ENCODE measurements at regions not wholly inside any gene's neighbourhood (a gene's known extent, or its start where the extent isn't known, plus 50 kb on each side); places are given as distances from the start of the nearest gene placed in this dataset.
A peak's percentile ranks its signal among the peaks of the same experiment; 100 is the strongest.
"Not testable (repeated sequence)": the region's sequence is repeated elsewhere in the genome, so short reads cannot be mapped to it uniquely, and the experiment has no call there.

- DNase-seq: peak; percentile 11 to 32
These were observed 475.4 kb upstream of the NR5A2 start for GRCh38 chr1:199551967-199552565.

- no peak for DNase-seq
These were observed 474.4 kb upstream of the NR5A2 start for GRCh38 chr1:199553104-199553503.

- no peak for DNase-seq
These were observed 466.2 kb upstream of the NR5A2 start for GRCh38 chr1:199561334-199561733.

GRCh38 chr1:199573047-199573446, 454.5 kb upstream of the NR5A2 start:
- DNase-seq: no peak

GRCh38 chr1:199574950-199575349, 452.6 kb upstream of the NR5A2 start:
- no peak for DNase-seq

- DNase-seq: no peak
These were observed 447.2 kb upstream of the NR5A2 start for GRCh38 chr1:199580300-199580699.

GRCh38 chr1:199585392-199585791, 442.1 kb upstream of the NR5A2 start:
- no peak for DNase-seq

- DNase-seq: no peak
These were observed 436.8 kb upstream of the NR5A2 start for GRCh38 chr1:199590708-199591107.

- no peak for DNase-seq
These were observed 436.0 kb upstream of the NR5A2 start for GRCh38 chr1:199591468-199591867.

- DNase-seq: no peak
These were observed 434.0 kb upstream of the NR5A2 start for GRCh38 chr1:199593475-199593874.

- DNase-seq: not testable (repeated sequence)
These were observed 431.1 kb upstream of the NR5A2 start for GRCh38 chr1:199596448-199596847.

GRCh38 chr1:199597152-199597551, 430.4 kb upstream of the NR5A2 start:
- DNase-seq: no peak

- no peak for DNase-seq
These were observed 419.1 kb upstream of the NR5A2 start for GRCh38 chr1:199608414-199608813.

GRCh38 chr1:199612976-199613774, 414.3 kb upstream of the NR5A2 start:
- no peak for DNase-seq

GRCh38 chr1:199616947-199617346, 410.6 kb upstream of the NR5A2 start:
- DNase-seq: no peak

GRCh38 chr1:199619223-199619622, 408.3 kb upstream of the NR5A2 start:
- no peak for DNase-seq

GRCh38 chr1:199626228-199626627, 401.3 kb upstream of the NR5A2 start:
- not testable (repeated sequence) for DNase-seq

GRCh38 chr1:199629624-199630023, 397.9 kb upstream of the NR5A2 start:
- DNase-seq: no peak

GRCh38 chr1:199639453-199639852, 388.1 kb upstream of the NR5A2 start:
- DNase-seq: no peak

GRCh38 chr1:199641531-199641930, 386.0 kb upstream of the NR5A2 start:
- DNase-seq: no peak

GRCh38 chr1:199644912-199645311, 382.6 kb upstream of the NR5A2 start:
- no peak for DNase-seq

GRCh38 chr1:199646761-199647160, 380.7 kb upstream of the NR5A2 start:
- no peak for DNase-seq

- DNase-seq: no peak
These were observed 370.1 kb upstream of the NR5A2 start for GRCh38 chr1:199657449-199657848.

GRCh38 chr1:199660071-199660470, 367.4 kb upstream of the NR5A2 start:
- no peak for DNase-seq

GRCh38 chr1:199665371-199665770, 362.1 kb upstream of the NR5A2 start:
- no peak for DNase-seq
